A549 (cell line): ENCODE measurements at regions not wholly inside any gene's neighbourhood (a gene's known extent, or its start where the extent isn't known, plus 50 kb on each side); places are given as distances from the start of the nearest gene placed in this dataset.

ENCODE experiments used
- ATAC-seq, 2 experiments: fragments of 200-7000 bp in 1 of 2; fragments of >200 bp in 1 of 2; cut with Nextera tagmentation in 1 of 2; cut with Tn5 transposase in 1 of 2; 3 replicates each; pipeline versions ENCODE4 v1.8.0 to v1.9.1; 2018 to 2020; ENCODE audit warnings: mild to moderate bottlenecking in 1 of 2, moderate library complexity in 1 of 2
- CTCF ChIA-PET: fragments of 300-600 bp; sonication (Branson Sonifier 250); formaldehyde crosslinking; extraction: SDS; loops from one replicate; lab custom pipeline; 2021; ENCODE audit warnings: antibody characterized with exemption, inconsistent platforms; lab: Yijun Ruan, JAX
- POLR2A ChIA-PET: fragments of 350-600 bp; formaldehyde crosslinking; extraction: SDS; loops from one replicate; lab custom pipeline; 2021; ENCODE audit warnings: antibody characterized with exemption, inconsistent platforms; lab: Yijun Ruan, JAX
- DNase-seq, 2 experiments: peaks; one replicate each; pipeline versions ENCODE4 v3.0.0 to v3.0.0-alpha.2; 2011 to 2016; ENCODE audit warnings: low read depth in 1 of 2, low spot score in 1 of 2
- FAIRE-seq: peaks from 2 replicates; lab custom pipeline; 2011; peaks lifted over from hg19 to GRCh38; lab: Jason Lieb, UNC
- H3K27ac ChIP-seq, 2 experiments: fragments of >200 bp; sonication (Bioruptor Twin); formaldehyde crosslinking; 3 replicates each; pipeline ENCODE4 v1.5.1; 2016 to 2017
- H3K4me1 ChIP-seq: fragments of >200 bp; sonication (Bioruptor Twin); formaldehyde crosslinking; 3 replicates; pipeline ENCODE4 v1.6.1; 2016
- H3K4me2 ChIP-seq: fragments of >200 bp; sonication (Bioruptor Twin); formaldehyde crosslinking; 3 replicates; pipeline ENCODE4 v1.6.1; 2016
- H3K4me3 ChIP-seq: fragments of >200 bp; sonication (Bioruptor Twin); formaldehyde crosslinking; 3 replicates; pipeline ENCODE4 v1.5.1; 2016
- H3K9me3 ChIP-seq: fragments of >200 bp; sonication (Bioruptor Twin); formaldehyde crosslinking; 3 replicates; pipeline ENCODE4 v1.6.1; 2016
- CEBPB ChIP-seq, 2 experiments: fragments of >200 bp in 1 of 2; sonication (Bioruptor Twin) in 1 of 2; formaldehyde crosslinking in 1 of 2; IDR thresholded peaks; 2 replicates each; pipeline ENCODE4 v1.6.1; 2012 to 2016
- CHD2 ChIP-seq: fragments of 150-350 bp; IDR thresholded peaks from 2 replicates; pipeline ENCODE4 v1.6.1; 2014; ENCODE audit warnings: low read length; ENCODE audit not compliant: partially characterized antibody
- CHD4 ChIP-seq: fragments of 200-600 bp; sonication (generic); IDR thresholded peaks from 2 replicates; pipeline ENCODE4 v1.6.1; 2016; ENCODE audit warnings: antibody characterized with exemption, mild to moderate bottlenecking, borderline replicate concordance
- EP300 ChIP-seq, 2 experiments: fragments of >200 bp; sonication (Bioruptor Twin); formaldehyde crosslinking; IDR thresholded peaks; 2 replicates in 1 of 2; 3 replicates in 1 of 2; pipeline ENCODE4 v1.6.1; 2016 to 2017
- FOSL2 ChIP-seq, 2 experiments: fragments of 450-650 bp in 1 of 2; fragments of >200 bp in 1 of 2; sonication (Bioruptor Twin) in 1 of 2; formaldehyde crosslinking; IDR thresholded peaks; 2 replicates each; pipeline versions ENCODE4 v1.5.0 to v1.6.1; 2016 to 2020; ENCODE audit warnings: mild to moderate bottlenecking in 1 of 2, moderate library complexity in 1 of 2
- FOXS1 ChIP-seq: fragments of 250-450 bp; sonication (Bioruptor Pico); IDR thresholded peaks from 2 replicates; pipeline ENCODE4 v1.5.0; 2020; ENCODE audit warnings: mild to moderate bottlenecking, moderate library complexity
- HEYL ChIP-seq: fragments of 250-450 bp; sonication (Bioruptor Pico); IDR thresholded peaks from 2 replicates; pipeline ENCODE4 v1.8.0; 2021; ENCODE audit warnings: mild to moderate bottlenecking, moderate library complexity
- HOXB13 ChIP-seq: fragments of 250-450 bp; sonication (Bioruptor Pico); IDR thresholded peaks from 2 replicates; pipeline ENCODE4 v1.5.0; 2020; ENCODE audit warnings: low read depth, mild to moderate bottlenecking, moderate library complexity
- JUNB ChIP-seq: fragments of >200 bp; sonication (Bioruptor Twin); formaldehyde crosslinking; IDR thresholded peaks from 2 replicates; pipeline ENCODE4 v1.6.1; 2016
- MAFK ChIP-seq: fragments of 450-650 bp; IDR thresholded peaks from 2 replicates; pipeline ENCODE4 v1.6.1; 2014; ENCODE audit not compliant: partially characterized antibody
- MAZ ChIP-seq: fragments of 150-350 bp; IDR thresholded peaks from 2 replicates; pipeline ENCODE4 v1.6.1; 2014; ENCODE audit warnings: antibody characterized with exemption, low read depth, low read length, borderline replicate concordance
- MYC ChIP-seq: IDR thresholded peaks from 2 replicates; pipeline ENCODE4 v1.6.1; 2012; ENCODE audit warnings: mild to moderate bottlenecking, inconsistent platforms, low read length, improper control_type of control experiment, borderline replicate concordance
- NPAS2 ChIP-seq: fragments of 250-450 bp; sonication (Bioruptor Pico); IDR thresholded peaks from 2 replicates; pipeline ENCODE4 v1.8.0; 2022; ENCODE audit warnings: mild to moderate bottlenecking, moderate library complexity, borderline replicate concordance
- PHF8 ChIP-seq: fragments of 200-600 bp; sonication (generic); IDR thresholded peaks from 2 replicates; pipeline ENCODE4 v1.6.1; 2016; ENCODE audit warnings: low read depth, mild to moderate bottlenecking, antibody characterized with exemption, moderate library complexity, borderline replicate concordance
- RAD21 ChIP-seq, 2 experiments: fragments of >200 bp in 1 of 2; sonication (Bioruptor Twin) in 1 of 2; formaldehyde crosslinking in 1 of 2; IDR thresholded peaks in 1 of 2; conservative IDR thresholded peaks in 1 of 2; 2 replicates in 1 of 2; 3 replicates in 1 of 2; pipeline ENCODE4 v1.6.1; 2012 to 2018; ENCODE audit warnings: inconsistent platforms in 1 of 2
- SMC3 ChIP-seq: fragments of >200 bp; sonication (Bioruptor Twin); formaldehyde crosslinking; IDR thresholded peaks from 3 replicates; pipeline ENCODE4 v1.6.1; 2018; ENCODE audit warnings: inconsistent platforms
- ZFP36 ChIP-seq: fragments of 450-650 bp; IDR thresholded peaks from 2 replicates; pipeline ENCODE4 v1.6.1; 2014; ENCODE audit warnings: borderline replicate concordance; ENCODE audit not compliant: partially characterized antibody
- ZSCAN20 ChIP-seq: fragments of 250-450 bp; sonication (Bioruptor Pico); IDR thresholded peaks from 2 replicates; pipeline ENCODE4 v1.8.0; 2022; ENCODE audit warnings: mild to moderate bottlenecking, moderate library complexity
- WGBS: methylation state at CpG from one replicate; pipeline ENCODE4 v1.1.6; 2017; ENCODE audit errors: missing lambda C conversion rate; 5-methylcytosine and 5-hydroxymethylcytosine counted together
- TF ChIP-seq, protein P1 (sequence below): fragments of 250-450 bp; sonication (Bioruptor Pico); IDR thresholded peaks from 2 replicates; pipeline ENCODE4 v1.5.0; 2021; ENCODE audit warnings: mild to moderate bottlenecking, moderate library complexity, borderline replicate concordance
- TF ChIP-seq, protein P2 (sequence below): IDR thresholded peaks from 2 replicates; pipeline ENCODE4 v1.6.1; 2012; ENCODE audit warnings: low read depth, borderline replicate concordance
- TF ChIP-seq, protein P3 (sequence below): fragments of >200 bp; sonication (Bioruptor Twin); formaldehyde crosslinking; IDR thresholded peaks from 2 replicates; pipeline ENCODE4 v1.6.1; 2016
- TF ChIP-seq, protein P4 (sequence below): IDR thresholded peaks from 2 replicates; pipeline ENCODE4 v1.6.1; 2012

DNA sequence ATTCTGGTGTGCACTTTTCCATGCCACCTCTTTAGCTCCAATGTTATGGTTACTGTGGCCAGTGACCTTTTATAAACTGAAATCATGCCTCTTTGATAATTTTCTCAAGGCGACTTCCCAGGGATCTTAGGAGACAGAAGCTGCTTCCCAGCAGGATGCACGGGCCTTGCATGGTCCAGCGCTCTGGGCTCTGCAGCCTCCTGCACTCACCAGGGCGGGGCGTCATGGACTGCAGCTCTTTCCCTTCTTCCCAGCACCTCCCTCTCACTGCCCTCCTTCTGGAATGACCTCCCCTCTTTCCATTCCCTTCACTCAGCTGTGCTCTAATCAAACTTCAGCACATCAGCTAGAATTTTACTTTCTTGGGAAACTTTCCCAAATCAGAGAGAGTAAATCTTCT lies 318.3 kb downstream of the IRS2 start:
- Histone ChIP-seq H3K27ac (no peak overlapping the region), H3K4me3 (no peak overlapping the region), H3K9me3 (no peaks in the 10 kb centered on the region), H3K4me1 (no peaks in the 10 kb centered on the region)
- FAIRE-seq (no peak), DNase-seq (no peak), ATAC-seq (no peak)
- ChIA-PET POLR2A (no interaction called here), CTCF (interaction anchor here (0.9 to 1.0 kb wide), 2 partner anchors 10 to 31 kb away, joined by 3 read pairs; no protein-coding TSS in a partner anchor)
- WGBS, result 67% methylated on average over 5 of the region's 5 CpGs
- TF ChIP-seq, protein P1, sequence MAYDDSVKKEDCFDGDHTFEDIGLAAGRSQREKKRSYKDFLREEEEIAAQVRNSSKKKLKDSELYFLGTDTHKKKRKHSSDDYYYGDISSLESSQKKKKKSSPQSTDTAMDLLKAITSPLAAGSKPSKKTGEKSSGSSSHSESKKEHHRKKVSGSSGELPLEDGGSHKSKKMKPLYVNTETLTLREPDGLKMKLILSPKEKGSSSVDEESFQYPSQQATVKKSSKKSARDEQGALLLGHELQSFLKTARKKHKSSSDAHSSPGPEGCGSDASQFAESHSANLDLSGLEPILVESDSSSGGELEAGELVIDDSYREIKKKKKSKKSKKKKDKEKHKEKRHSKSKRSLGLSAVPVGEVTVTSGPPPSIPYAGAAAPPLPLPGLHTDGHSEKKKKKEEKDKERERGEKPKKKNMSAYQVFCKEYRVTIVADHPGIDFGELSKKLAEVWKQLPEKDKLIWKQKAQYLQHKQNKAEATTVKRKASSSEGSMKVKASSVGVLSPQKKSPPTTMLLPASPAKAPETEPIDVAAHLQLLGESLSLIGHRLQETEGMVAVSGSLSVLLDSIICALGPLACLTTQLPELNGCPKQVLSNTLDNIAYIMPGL (CRISPR knock-in tag), result no peak
- TF ChIP-seq HEYL (CRISPR knock-in tag) (no peak), PHF8 (no peak), FOXS1 (CRISPR knock-in tag) (no peak), MYC (no peak), FOSL2 (IDR thresholded peaks at IDR 0.05) (no peak), FOSL2 (CRISPR knock-in tag; IDR thresholded peaks at IDR 0.05) (no peak), MAZ (no peak), NPAS2 (CRISPR knock-in tag) (no peak), HOXB13 (CRISPR knock-in tag) (no peak)
- TF ChIP-seq, all 56 proteins: peak for 0
- H3K4me2 ChIP-seq, result no peak overlapping the region

DNA sequence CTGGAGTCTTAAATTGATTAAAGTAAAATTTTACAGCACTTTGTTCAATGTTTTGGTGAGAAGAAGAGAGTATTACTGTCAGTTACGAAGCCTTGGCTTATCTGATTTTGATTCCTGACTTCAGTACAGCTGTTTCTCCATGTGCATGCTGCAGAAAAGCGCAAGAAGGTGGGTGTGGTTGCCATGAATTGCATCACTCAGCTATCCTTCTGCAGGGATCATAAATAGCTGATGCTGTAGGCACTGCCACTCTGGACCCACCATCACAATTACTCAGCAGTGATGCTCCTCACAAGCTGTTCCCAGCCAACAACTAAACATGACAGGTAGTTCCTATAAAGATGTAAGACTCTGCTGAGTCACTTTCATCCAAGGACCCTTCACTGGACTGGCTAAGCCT lies 321.2 kb downstream of the IRS2 start:
- TF ChIP-seq CEBPB (IDR thresholded peaks at IDR 0.05) (0 out of 4 replicates have a peak, but pooled peaks of 1 of the 2 experiments have one; percentile 15), PHF8 (no peak)
- ChIA-PET CTCF (no interaction called here), POLR2A (no interaction called here)
- Histone ChIP-seq H3K4me1 (no peaks in the 10 kb centered on the region), H3K27ac (peak overlapping the region in 1 of 2 experiments; percentile 0; a peak in 2 of 6 replicates), H3K4me2 (no peak overlapping the region), H3K4me3 (no peak overlapping the region), H3K9me3 (peaks cover 7% of the 10 kb centered on the region; the same call in 2 of the 3 replicates)
- FAIRE-seq (no peak), ATAC-seq (no peak), DNase-seq (peak in 1 of 2 experiments; percentile 18)
- 3% methylated on average over 2 of the region's 2 CpGs for WGBS

DNA sequence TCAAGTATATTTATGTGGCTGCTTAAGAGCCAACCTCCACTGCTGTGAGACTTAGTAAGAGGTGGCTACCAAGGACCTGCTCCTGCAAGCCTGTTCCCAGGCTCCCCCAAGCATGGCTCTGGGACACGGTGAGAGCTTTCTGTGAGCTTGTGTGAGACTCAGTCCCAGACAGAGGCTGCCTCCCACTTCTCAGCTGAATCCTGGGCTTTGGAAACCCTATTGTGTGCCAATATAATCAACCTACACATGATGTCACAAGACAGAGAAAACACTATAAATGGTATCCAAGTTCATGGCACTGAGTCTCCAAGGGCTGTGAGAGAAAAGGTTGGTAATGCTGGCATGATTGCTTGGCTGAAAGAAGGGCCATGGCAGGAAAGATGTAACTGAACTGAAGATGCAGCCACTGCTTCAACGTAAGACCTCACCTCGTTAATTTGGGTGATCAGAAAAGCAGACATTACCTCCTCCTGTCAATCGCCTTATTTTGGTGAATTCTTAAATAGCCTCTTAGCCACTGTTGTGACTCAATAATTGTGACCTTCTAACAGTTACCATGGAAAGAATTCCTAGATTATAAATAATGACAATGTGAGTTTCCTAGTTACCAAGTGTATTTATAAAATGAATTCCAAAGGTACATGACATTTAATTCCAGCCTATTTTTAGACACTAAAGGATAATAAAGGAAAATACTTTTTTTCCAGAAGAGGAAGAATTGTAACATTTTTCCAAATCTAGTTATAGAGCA lies 332.0 kb downstream of the IRS2 start:
- ChIA-PET CTCF (no interaction called here), POLR2A (no interaction called here)
- ATAC-seq (no peak), DNase-seq (no peak), FAIRE-seq (no peak)
- no peak overlapping the region for H3K4me2 ChIP-seq
- H3K4me1 ChIP-seq, result no peaks in the 10 kb centered on the region
- TF ChIP-seq CEBPB (IDR thresholded peaks at IDR 0.05) (no peak), ZSCAN20 (CRISPR knock-in tag) (no peak), EP300 (IDR thresholded peaks at IDR 0.05) (no peak)
- TF ChIP-seq, protein P2, sequence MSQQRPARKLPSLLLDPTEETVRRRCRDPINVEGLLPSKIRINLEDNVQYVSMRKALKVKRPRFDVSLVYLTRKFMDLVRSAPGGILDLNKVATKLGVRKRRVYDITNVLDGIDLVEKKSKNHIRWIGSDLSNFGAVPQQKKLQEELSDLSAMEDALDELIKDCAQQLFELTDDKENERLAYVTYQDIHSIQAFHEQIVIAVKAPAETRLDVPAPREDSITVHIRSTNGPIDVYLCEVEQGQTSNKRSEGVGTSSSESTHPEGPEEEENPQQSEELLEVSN, result no peak
- no peaks in the 10 kb centered on the region for H3K9me3 ChIP-seq
- no peak overlapping the region for H3K4me3 ChIP-seq
- 79% methylated on average over 4 of the region's 4 CpGs for WGBS
- H3K27ac ChIP-seq, result no peak overlapping the region

DNA sequence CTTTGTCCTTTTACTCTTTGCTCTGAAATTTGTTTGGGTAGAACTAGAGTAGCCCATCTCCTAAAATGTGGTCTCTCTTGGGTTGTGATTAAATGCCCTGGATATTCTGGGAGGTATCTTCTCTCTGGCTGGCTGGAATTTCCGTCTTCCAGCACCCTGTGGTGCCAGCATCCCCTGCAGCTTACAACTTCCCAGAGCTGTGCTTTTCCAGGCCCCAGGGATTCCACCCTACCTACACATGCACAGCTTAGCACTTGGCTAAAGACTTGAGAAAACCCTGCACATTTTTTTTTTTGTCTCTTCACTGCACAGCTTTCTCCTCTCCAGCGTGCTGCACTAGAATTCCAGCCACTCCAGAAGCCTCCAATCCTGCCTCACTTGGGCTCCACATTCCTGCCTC lies 334.7 kb downstream of the IRS2 start:
- DNase-seq (no peak), ATAC-seq (no peak), FAIRE-seq (no peak)
- Histone ChIP-seq H3K4me1 (no peaks in the 10 kb centered on the region), H3K9me3 (no peaks in the 10 kb centered on the region), H3K4me3 (no peak overlapping the region), H3K27ac (no peak overlapping the region), H3K4me2 (no peak overlapping the region)
- POLR2A ChIA-PET, result no interaction called here
- TF ChIP-seq PHF8 (no peak), MAFK (no peak), SMC3 (no peak), HOXB13 (CRISPR knock-in tag) (no peak), RAD21 (conservative IDR thresholded peaks at IDR 0.05 in 1 of 2, IDR thresholded peaks at IDR 0.05 in 1 of 2) (no peak), JUNB (no peak), ZFP36 (no peak), CHD2 (no peak), CHD4 (no peak)
- TF ChIP-seq, protein P3, sequence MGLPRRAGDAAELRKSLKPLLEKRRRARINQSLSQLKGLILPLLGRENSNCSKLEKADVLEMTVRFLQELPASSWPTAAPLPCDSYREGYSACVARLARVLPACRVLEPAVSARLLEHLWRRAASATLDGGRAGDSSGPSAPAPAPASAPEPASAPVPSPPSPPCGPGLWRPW, result no peak
- TF ChIP-seq, protein P1 (CRISPR knock-in tag), result no peak
- TF ChIP-seq, protein P4, sequence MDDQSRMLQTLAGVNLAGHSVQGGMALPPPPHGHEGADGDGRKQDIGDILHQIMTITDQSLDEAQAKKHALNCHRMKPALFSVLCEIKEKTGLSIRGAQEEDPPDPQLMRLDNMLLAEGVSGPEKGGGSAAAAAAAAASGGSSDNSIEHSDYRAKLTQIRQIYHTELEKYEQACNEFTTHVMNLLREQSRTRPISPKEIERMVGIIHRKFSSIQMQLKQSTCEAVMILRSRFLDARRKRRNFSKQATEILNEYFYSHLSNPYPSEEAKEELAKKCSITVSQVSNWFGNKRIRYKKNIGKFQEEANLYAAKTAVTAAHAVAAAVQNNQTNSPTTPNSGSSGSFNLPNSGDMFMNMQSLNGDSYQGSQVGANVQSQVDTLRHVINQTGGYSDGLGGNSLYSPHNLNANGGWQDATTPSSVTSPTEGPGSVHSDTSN, result no peak
- CTCF ChIA-PET, result interaction anchor here (1.4 kb wide), 1 partner anchor 14 kb away, joined by 4 read pairs; no protein-coding TSS in a partner anchor
- 74% methylated on average over 2 of the region's 2 CpGs for WGBS
